GM11168 (cell line): ENCODE measurements at regions not wholly inside any gene's neighbourhood (a gene's known extent, or its start where the extent isn't known, plus 50 kb on each side); places are given as distances from the start of the nearest gene placed in this dataset.
"Not testable (repeated sequence)": the region's sequence is repeated elsewhere in the genome, so short reads cannot be mapped to it uniquely, and the experiment has no call there.

Experiments used
- in situ Hi-C: fragments of 300-500 bp; cut with MboI; formaldehyde crosslinking; loops from one replicate; pipeline ENCODE4 v1.12.0; 2022; ENCODE audit warnings: low sequenced_read_pairs; ENCODE audit not compliant: unreplicated experiment

DNA sequence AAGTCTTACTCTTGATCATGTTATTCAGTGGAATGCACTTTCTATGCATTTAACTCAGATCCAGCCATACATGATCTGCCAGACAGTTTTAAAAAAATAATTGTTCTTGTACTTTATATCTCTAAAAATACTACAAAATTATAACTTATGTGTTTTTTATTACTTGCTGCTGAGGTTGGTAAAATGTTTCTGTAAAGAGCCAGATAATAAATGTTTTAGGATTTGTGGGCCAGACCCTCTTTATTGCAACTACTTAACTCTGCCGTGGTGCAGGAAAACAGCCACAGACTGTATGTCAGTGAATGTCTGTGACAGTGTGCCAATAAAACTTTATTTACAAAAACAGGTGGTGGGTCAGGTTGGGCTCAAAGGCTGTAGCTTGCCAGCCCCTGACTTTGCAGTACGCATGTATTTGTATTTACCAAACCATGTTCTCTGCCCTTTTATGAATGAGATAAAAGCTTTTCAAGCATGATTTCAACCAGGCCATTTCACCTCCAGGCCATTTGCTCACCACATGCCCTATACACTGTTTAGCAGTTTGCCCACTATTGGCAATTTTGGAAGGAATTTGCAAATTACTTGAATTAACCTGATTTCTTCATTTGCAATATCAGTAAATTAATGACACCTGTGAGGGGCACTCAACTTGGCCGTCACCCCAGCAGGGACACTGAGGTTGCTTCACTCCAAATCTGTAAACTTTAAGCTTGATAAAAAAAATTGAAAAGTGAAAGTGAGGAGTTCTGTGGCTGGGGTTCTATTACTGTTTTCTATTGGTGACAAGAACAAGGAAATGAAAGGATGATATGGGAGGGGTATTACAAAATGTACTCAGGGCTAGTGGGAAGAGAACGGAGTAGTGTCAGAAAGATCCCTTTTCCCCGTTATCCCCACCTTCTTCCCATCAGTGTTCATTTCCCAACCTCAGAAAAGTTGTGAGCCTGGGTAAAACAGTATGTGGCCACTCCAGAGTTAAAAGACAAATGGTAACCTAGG, 133.4 kb downstream of the CEBPB start:
- in situ Hi-C loops = no loop called here

DNA sequence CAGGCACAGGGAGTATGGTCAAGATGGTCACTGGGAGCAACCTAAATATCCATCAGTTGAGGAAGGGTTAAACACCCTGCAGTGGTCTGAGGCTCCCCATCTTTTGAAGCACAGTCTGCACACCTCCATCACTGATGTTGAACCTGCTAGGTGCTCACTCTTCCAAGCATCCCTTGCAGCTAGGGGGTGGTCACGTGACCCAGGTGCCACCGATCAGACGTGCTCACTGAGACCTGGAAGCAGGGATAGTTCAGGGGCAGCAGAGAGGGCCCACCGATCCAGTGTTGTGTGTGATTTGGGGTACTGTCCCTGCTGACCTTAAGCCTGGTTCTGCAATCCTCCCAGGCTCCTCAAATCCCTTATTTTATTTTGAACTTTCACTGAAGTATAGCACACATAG, 134.6 kb downstream of the CEBPB start:
- in situ Hi-C loops = no loop called here

DNA sequence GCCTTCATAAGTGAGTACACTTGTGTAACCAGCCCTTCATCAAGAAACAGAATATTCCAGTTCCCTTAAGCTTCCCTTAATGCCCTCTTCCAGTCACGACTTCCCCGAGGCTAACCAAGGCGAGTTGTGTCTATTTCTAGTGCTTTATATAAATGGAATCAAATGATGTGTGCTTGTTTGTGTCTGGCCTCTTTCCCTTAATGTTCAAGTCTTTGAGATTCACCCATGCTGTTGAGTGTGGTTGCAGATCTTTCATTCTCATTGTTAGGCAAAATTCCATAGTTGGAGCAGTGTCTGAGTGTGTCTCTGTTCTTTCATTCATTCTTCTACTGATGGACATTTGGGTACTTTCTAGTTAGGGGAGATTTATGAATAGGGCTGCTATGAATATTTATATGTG, 135.0 kb downstream of the CEBPB start:
- in situ Hi-C loops = no loop called here

DNA sequence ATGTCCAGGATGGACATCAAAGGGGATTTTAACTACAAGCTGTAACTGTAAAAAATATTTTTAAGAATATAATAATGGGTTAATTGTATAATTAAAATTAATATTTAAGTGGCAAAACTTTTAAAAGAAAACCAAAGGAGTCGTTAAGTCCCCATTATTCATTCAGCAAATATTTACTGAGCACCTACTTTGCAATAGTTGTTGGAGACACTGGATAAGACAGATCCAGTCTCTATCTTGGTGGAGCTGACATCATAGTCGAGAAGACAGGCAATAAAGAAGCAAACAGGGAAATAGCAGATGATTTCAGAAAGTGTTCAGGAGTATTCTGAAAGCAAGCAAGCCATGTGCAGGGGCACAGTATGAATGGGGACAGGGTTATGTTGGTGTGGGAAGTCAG, 137.0 kb downstream of the CEBPB start:
- in situ Hi-C loops = no loop called here

GRCh38 chr20:50328222-50328979, 137.8 kb downstream of the CEBPB start:
- in situ Hi-C loops = no loop called here

DNA sequence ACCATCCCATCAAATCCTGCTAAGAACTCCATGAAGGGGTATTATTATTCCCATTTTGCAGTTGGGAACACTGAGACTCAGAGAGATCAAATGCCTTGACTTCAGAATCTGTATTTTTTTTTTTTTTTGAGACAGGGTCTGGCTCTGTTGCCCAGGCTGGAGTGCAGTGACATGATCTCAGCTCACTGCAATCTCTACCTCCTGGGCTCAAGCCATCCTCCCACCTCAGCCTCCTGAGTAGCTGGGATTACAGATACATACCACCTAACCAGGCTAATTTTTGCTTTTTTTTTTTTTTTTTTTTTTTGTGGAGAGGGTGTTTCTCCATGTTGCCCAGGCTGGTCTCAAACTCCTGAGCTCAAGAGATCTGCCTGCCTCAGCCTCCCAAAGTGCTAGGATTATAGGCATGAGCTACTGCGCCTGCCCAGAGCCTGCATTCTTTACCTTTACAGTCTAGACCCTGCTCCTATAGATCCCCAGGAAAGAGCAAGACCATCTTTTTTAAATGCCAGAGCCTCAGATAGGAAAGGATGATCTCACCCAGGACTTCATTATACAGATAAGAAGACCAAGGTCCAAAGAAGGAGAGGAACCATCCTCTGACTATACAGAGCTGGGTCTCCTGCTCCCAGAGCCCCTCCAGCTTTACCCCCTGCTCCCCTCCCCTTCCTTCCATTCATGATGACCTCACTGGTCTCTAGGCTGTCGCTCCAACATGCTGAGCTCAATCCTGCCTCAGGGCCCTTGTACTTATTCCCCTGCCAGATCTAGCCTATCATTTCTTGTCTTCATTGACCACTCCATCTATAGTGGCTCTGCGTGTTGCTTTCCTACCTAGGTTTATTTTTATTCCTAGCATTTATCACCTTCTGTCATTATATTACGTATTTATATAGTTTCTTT, 138.6 kb downstream of the CEBPB start:
- in situ Hi-C loops = no loop called here

GRCh38 chr20:50329981-50330503, 139.4 kb downstream of the CEBPB start:
- in situ Hi-C loops = no loop called here

- in situ Hi-C loops = no loop called here
These were observed 140.1 kb downstream of the CEBPB start for GRCh38 chr20:50330504-50331313.

DNA sequence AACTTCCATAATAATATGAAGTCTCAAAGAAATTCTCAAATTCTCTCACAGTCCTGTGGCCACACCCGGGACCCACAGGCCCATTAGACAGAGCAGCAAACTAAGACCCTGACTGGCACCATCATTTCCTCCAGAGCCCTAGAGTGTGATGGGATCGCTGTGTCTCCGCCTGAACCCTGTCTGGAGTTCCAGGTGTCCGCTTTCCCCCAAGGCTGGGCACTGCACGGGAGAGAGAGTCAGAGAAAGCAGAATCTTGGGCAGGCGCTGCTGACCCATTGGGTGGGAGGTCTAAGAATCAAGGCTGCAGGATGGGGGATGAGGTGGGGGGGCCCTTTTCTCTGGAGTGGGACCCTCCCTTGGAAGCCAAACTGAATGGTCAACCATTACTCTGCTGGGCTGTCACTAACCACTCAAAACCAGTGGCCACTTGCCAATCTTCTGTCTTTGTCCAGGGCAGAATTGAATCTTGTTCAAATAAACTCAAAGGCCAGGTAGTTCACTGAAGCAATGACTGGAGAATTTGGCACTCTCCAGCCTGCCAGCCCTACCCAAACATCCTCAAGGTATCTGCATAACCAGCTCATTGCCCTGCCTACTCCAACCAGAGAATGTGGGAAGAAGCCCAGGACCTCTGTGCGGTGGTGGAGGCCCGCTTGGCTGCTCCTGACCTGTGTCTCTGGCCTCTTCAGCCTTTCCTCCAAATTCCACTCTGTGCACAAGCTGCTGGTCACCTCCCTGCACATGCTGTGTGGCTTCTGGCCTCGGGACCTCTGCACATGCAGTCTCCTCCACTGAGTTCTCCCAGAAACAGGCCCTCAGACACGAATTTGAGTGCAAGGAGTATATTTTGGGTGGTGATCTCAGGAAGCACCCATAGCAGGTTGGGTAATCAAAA, 141.1 kb downstream of the CEBPB start:
- in situ Hi-C loops = no loop called here

DNA sequence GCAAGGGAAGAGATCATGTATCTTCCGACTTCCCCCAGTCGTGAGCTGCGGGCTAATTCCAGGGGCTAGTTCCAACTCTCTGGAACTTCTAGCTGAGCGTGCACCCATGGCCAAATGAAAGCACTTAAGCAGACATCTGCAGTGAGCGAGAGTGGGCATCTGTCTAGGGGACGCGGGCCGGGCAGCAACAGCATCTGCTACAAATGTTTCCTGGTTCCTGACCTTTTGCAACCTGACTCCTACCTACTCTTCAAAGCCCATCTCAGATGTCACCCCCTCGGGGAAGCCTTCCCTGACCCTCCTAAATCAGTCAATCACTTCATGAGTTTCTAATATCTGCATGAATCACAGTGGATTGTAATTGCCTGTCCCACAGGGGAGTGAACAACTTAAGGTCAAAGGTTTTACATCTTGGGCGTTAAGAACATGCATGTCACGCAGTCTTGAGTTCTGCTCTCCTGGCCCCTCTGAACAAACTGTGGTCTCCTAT, 141.9 kb downstream of the CEBPB start:
- in situ Hi-C loops = no loop called here

GRCh38 chr20:50333131-50333670, 142.6 kb downstream of the CEBPB start:
- in situ Hi-C loops = no loop called here

DNA sequence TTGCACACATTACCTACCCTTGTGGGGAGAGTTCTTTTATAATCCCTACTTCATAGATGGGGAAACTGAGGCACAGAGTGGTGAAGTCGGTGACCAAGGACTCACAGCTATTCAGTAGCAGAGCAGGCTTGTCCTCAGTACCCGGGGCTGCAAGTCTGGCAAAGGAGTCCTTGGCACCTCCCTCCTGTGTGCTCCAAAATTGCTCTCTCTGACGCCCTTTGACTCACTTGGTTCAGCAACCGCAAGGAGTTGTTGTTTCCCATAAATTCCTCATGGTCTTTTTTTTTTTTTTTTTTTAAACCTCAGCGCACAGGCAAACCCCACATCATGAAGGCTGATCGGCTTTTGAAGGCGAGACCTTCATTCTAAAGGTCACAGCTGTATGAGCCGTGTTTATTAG, 143.2 kb downstream of the CEBPB start:
- in situ Hi-C loops = no loop called here

- in situ Hi-C loops = not testable (repeated sequence)
These were observed 143.9 kb downstream of the CEBPB start for GRCh38 chr20:50334512-50334911.

- in situ Hi-C loops = no loop called here
These were observed 144.5 kb downstream of the CEBPB start for GRCh38 chr20:50335105-50335504.

DNA sequence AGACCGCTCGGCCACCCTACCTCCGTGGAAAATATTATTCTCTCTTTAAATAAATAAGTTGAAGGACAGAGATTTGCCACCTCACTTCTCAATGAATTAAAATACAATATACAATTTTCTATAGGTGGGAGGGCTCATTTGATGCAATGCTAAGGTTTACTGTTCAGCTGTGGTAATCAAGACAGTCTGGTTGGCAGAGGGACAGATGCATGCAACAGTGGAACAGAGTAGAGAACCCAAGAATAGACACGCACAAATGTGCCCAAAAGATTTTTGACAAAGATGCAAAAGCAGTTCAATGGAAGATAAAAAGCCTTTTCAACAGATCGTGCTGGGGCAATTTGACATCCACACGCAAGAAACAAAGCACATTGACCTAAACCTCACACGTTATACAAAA, 145.2 kb downstream of the CEBPB start:
- in situ Hi-C loops = no loop called here

GRCh38 chr20:50336661-50337060, 146.0 kb downstream of the CEBPB start:
- in situ Hi-C loops = no loop called here

- in situ Hi-C loops = no loop called here
These were observed 147.2 kb downstream of the CEBPB start for GRCh38 chr20:50337521-50338466.
